GM23248 (cell line): ENCODE measurements at regions not wholly inside any gene's neighbourhood (a gene's known extent, or its start where the extent isn't known, plus 50 kb on each side); places are given as distances from the start of the nearest gene placed in this dataset.
A peak's percentile ranks its signal among the peaks of the same experiment; 100 is the strongest.

ENCODE experiments used
- DNase-seq: peaks from one replicate; pipeline ENCODE4 v3.0.0-alpha.2; 2015
- H2AFZ ChIP-seq: fragments of 200-600 bp; sonication (generic); 2 replicates; pipeline ENCODE4 v1.6.1; 2016; ENCODE audit warnings: antibody characterized with exemption
- H3F3A ChIP-seq: fragments of 200-600 bp; sonication (generic); 2 replicates; pipeline ENCODE4 v1.6.1; 2016; ENCODE audit warnings: mild to moderate bottlenecking, antibody characterized with exemption, mixed run types; ENCODE audit not compliant: insufficient read depth
- H3K27ac ChIP-seq: fragments of 200-600 bp; sonication (generic); 2 replicates; pipeline ENCODE4 v1.5.1; 2016; ENCODE audit warnings: mild to moderate bottlenecking
- H3K27me3 ChIP-seq: fragments of 200-600 bp; sonication (generic); replicated peaks from 2 replicates; pipeline ENCODE4 v1.6.1; 2016; ENCODE audit warnings: mild to moderate bottlenecking; ENCODE audit not compliant: insufficient read depth
- H3K36me3 ChIP-seq: fragments of 200-600 bp; sonication (generic); 2 replicates; pipeline ENCODE4 v1.6.1; 2016; ENCODE audit warnings: low read depth, mild to moderate bottlenecking
- H3K4me1 ChIP-seq: fragments of 200-600 bp; sonication (generic); 2 replicates; pipeline ENCODE4 v1.6.1; 2016; ENCODE audit warnings: mild to moderate bottlenecking; ENCODE audit not compliant: insufficient read depth
- H3K4me2 ChIP-seq: fragments of 200-600 bp; sonication (generic); one replicate; pipeline ENCODE4 v1.6.1; 2016; ENCODE audit warnings: mild to moderate bottlenecking; ENCODE audit not compliant: unreplicated experiment
- H3K4me3 ChIP-seq: fragments of 200-600 bp; sonication (generic); 2 replicates; pipeline ENCODE4 v1.5.1; 2016; ENCODE audit warnings: mild to moderate bottlenecking
- H3K79me2 ChIP-seq: fragments of 200-600 bp; sonication (generic); 2 replicates; pipeline ENCODE4 v1.6.1; 2016; ENCODE audit warnings: mild to moderate bottlenecking; ENCODE audit not compliant: insufficient read depth
- H3K9ac ChIP-seq: fragments of 200-600 bp; sonication (generic); 2 replicates; pipeline ENCODE4 v1.6.1; 2016; ENCODE audit warnings: mild to moderate bottlenecking
- H3K9me2 ChIP-seq: fragments of 200-600 bp; sonication (generic); 2 replicates; pipeline ENCODE4 v1.6.1; 2016; ENCODE audit warnings: mixed run types, mild to moderate bottlenecking, moderate library complexity; ENCODE audit not compliant: insufficient read depth
- H3K9me3 ChIP-seq: fragments of 200-600 bp; sonication (generic); one replicate; pipeline ENCODE4 v1.6.1; 2017; ENCODE audit warnings: low read depth
- H4K20me1 ChIP-seq: fragments of 200-600 bp; sonication (generic); 2 replicates; pipeline ENCODE4 v1.6.0; 2016; ENCODE audit not compliant: insufficient read depth
- EZH2 ChIP-seq: fragments of 200-600 bp; sonication (generic); IDR thresholded peaks from 2 replicates; pipeline ENCODE4 v1.6.1; 2018; ENCODE audit warnings: antibody characterized with exemption, mild to moderate bottlenecking; ENCODE audit not compliant: insufficient read depth, poor library complexity, severe bottlenecking
- EZH2phosphoT487 ChIP-seq: fragments of 200-600 bp; sonication (generic); IDR thresholded peaks from 2 replicates; pipeline ENCODE4 v1.6.1; 2018; ENCODE audit warnings: antibody characterized with exemption, moderate library complexity, mild to moderate bottlenecking, low read depth; ENCODE audit not compliant: insufficient read depth
- WGBS, 2 experiments: methylation state at CpG; one replicate each; pipeline ENCODE4 v1.1.6; 2015 to 2017; ENCODE audit warnings: low lambda C conversion rate in 2 of 2, low coverage in 1 of 2; ENCODE audit errors: missing lambda C conversion rate in 2 of 2; 5-methylcytosine and 5-hydroxymethylcytosine counted together
- in situ Hi-C: fragments of 300-500 bp; cut with MboI; formaldehyde crosslinking; loops from 2 replicates; pipeline ENCODE4 v1.15.0; 2020

- H4K20me1 ChIP-seq = no peaks in the 10 kb centered on the region
- no peak overlapping the region for H3K4me2 ChIP-seq
- H3K4me3 ChIP-seq = no peak overlapping the region
- H3K4me1 ChIP-seq = no peaks in the 10 kb centered on the region
- no peak overlapping the region for H2AFZ ChIP-seq
- H3K9me3 ChIP-seq = no peaks in the 10 kb centered on the region
- TF ChIP-seq EZH2phosphoT487 (no peak), EZH2 (no peak)
- H3K79me2 ChIP-seq = no peaks in the 10 kb centered on the region
- WGBS, 2 experiments = 89 to 94% methylated on average over 3 of the region's 3 CpGs
- H3K27me3 ChIP-seq = no peaks in the 10 kb centered on the region
- no peaks in the 10 kb centered on the region for H3K9me2 ChIP-seq
- no peaks in the 10 kb centered on the region for H3K36me3 ChIP-seq
- no peak overlapping the region for H3K9ac ChIP-seq
- no peak overlapping the region for H3K27ac ChIP-seq
- DNase-seq = peak; percentile 55
- in situ Hi-C loops = no loop called here
- no peaks in the 10 kb centered on the region for H3F3A ChIP-seq
Observed at GRCh38 chr14:66228267-66228970, 257.8 kb upstream of the CCDC196 start.

DNA sequence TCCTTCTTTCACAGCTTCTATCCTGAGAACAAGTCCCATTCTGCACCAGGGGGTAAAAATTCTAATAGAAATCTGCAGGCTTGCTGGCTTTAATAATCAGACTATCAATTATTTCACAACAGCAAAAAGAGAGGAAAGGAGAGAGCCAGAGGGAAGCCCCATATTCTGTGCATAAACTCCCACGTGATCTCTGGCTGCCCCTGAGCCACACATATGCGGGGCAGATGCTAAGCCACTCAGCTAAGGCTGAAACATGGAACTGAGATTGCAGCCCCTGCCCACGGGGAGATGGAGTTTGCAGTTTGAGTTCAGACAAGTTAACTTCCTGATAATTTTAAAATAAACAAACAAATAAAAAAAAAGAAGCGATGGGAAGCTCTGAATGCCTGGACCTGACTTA lies 254.4 kb upstream of the CCDC196 start:
- Histone ChIP-seq H3K9ac (no peak overlapping the region), H3K27me3 (no peaks in the 10 kb centered on the region), H3K4me1 (no peaks in the 10 kb centered on the region), H3K9me2 (no peaks in the 10 kb centered on the region), H3K27ac (no peak overlapping the region), H2AFZ (no peak overlapping the region), H3K36me3 (no peaks in the 10 kb centered on the region), H3F3A (no peaks in the 10 kb centered on the region), H3K4me3 (no peak overlapping the region), H3K79me2 (no peaks in the 10 kb centered on the region), H3K9me3 (no peaks in the 10 kb centered on the region), H3K4me2 (no peak overlapping the region), H4K20me1 (no peaks in the 10 kb centered on the region)
- WGBS, 2 experiments = 2 to 4% methylated on average over 4 of the region's 4 CpGs
- TF ChIP-seq EZH2phosphoT487 (no peak), EZH2 (no peak)
- in situ Hi-C loops = no loop called here
- DNase-seq = no peak

DNA sequence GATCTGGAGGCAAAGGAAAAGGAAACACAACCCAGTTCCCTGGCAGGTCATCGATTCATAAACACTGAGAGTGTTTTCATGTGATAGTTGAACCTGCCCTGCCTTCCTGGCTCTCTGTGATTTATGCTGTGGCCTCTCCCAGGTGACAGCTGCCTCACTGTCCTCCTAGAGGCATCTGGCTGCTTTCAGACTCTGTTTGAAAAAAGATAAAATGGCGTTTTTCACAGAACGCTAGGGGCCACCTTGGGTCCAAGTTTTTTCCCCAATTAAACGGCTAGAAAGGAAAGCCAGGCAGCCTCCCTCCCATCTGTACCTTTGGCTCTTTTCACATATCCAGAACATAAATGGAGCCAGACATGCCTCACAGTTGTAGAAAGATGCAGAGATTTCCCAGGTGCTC lies 252.6 kb upstream of the CCDC196 start:
- H3K27ac ChIP-seq = no peak overlapping the region
- TF ChIP-seq EZH2phosphoT487 (no peak), EZH2 (no peak)
- WGBS, 2 experiments = 29 to 33% methylated on average over 4 of the region's 4 CpGs

GRCh38 chr14:66234411-66234810 lies 251.8 kb upstream of the CCDC196 start:
- Histone ChIP-seq H3K9me2 (no peaks in the 10 kb centered on the region), H3K9me3 (no peaks in the 10 kb centered on the region), H3K36me3 (no peaks in the 10 kb centered on the region), H3K4me1 (no peaks in the 10 kb centered on the region), H3F3A (no peaks in the 10 kb centered on the region), H3K27ac (no peak overlapping the region), H3K4me2 (no peak overlapping the region), H4K20me1 (no peaks in the 10 kb centered on the region), H3K4me3 (no peak overlapping the region), H3K79me2 (no peaks in the 10 kb centered on the region), H3K27me3 (no peaks in the 10 kb centered on the region), H3K9ac (no peak overlapping the region), H2AFZ (no peak overlapping the region)
- TF ChIP-seq EZH2 (no peak), EZH2phosphoT487 (no peak)
- no peak for DNase-seq
- 11 to 15% methylated on average over 2 of the region's 2 CpGs for WGBS, 2 experiments
- in situ Hi-C loops = no loop called here

More for the DNA sequence above, 252.6 kb upstream of the CCDC196 start:
- in situ Hi-C loops = no loop called here
- H2AFZ ChIP-seq = no peak overlapping the region
- H3F3A ChIP-seq = no peaks in the 10 kb centered on the region
- no peaks in the 10 kb centered on the region for H3K9me2 ChIP-seq
- H3K9me3 ChIP-seq = no peaks in the 10 kb centered on the region
- DNase-seq = no peak
- H3K4me1 ChIP-seq = no peaks in the 10 kb centered on the region
- no peaks in the 10 kb centered on the region for H4K20me1 ChIP-seq
- no peaks in the 10 kb centered on the region for H3K36me3 ChIP-seq
- H3K9ac ChIP-seq = no peak overlapping the region
- H3K79me2 ChIP-seq = no peaks in the 10 kb centered on the region
- no peak overlapping the region for H3K4me3 ChIP-seq
- no peak overlapping the region for H3K4me2 ChIP-seq
- H3K27me3 ChIP-seq = no peaks in the 10 kb centered on the region

DNA sequence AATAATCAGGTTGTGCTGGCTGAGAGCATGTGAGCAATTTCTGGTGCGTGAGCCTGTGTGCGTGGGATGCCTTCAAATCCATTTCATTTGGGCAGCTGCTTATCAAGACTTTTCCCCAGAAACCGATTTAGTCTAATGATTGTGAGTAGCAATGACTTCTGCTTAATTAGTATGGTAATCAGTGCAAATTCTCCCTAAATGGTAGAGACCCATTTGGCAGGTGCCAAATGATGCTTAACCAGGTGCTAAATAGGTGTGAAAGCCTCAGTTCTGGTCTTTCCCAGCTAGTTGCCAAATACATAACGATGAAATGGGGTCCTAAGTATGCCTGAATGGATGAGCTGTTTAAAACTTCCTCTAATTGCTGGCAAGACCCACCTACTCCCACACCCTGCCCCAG lies 248.4 kb upstream of the CCDC196 start:
- Histone ChIP-seq H3K4me3 (no peak overlapping the region), H3K36me3 (no peaks in the 10 kb centered on the region), H3K79me2 (no peaks in the 10 kb centered on the region), H4K20me1 (no peaks in the 10 kb centered on the region), H3K27ac (no peak overlapping the region), H3F3A (no peaks in the 10 kb centered on the region), H3K9me2 (no peaks in the 10 kb centered on the region), H2AFZ (no peak overlapping the region), H3K4me1 (no peaks in the 10 kb centered on the region), H3K9me3 (no peaks in the 10 kb centered on the region), H3K4me2 (no peak overlapping the region), H3K27me3 (no peaks in the 10 kb centered on the region), H3K9ac (no peak overlapping the region)
- no peak for DNase-seq
- no peak for TF ChIP-seq EZH2
- no peak for TF ChIP-seq EZH2phosphoT487
- in situ Hi-C loops = no loop called here
- WGBS, 2 experiments = 28 to 48% methylated on average over 4 of the region's 4 CpGs
